ENCODE measurements at regions not wholly inside any gene's neighbourhood (a gene's known extent, or its start where the extent isn't known, plus 50 kb on each side); places are given as distances from the start of the nearest gene placed in this dataset.

GRCh38 chr12:127300075-127300474 lies 966.9 kb upstream of the TMEM132C start:
- no TSS peak for BruUV-seq (replicated peaks)
- Mint-ChIP-seq H3K9me3 (ENCODE audit: unreplicated experiment) (peaks cover 9% of the 10 kb centered on the region), H3K27ac (ENCODE audit: low read depth, unreplicated experiment) (no peak overlapping the region), H3K36me3 (ENCODE audit: insufficient read depth, unreplicated experiment) (no peaks in the 10 kb centered on the region), H3K27me3 (ENCODE audit: insufficient read depth, unreplicated experiment) (no peaks in the 10 kb centered on the region), H3K4me1 (ENCODE audit: insufficient read depth, unreplicated experiment) (no peaks in the 10 kb centered on the region), H3K4me3 (ENCODE audit: unreplicated experiment) (no peak overlapping the region)
- intact Hi-C loops (cut with micrococcal nuclease): no loop called here
- POLR2A ChIA-PET: interaction anchor here (0.6 kb wide), 1 partner anchor 1471 kb away, joined by 3 read pairs; no protein-coding TSS in a partner anchor
- DNase-seq (ENCODE audit: unreplicated experiment): no peak
- TF ChIP-seq CTCF (IDR thresholded peaks at IDR 0.05; ENCODE audit: unreplicated experiment): no peak
- CTCF ChIA-PET: interaction anchor here (1.2 to 1.6 kb wide), 2 partner anchors 81 to 192 kb away, joined by 3 to 4 read pairs; no protein-coding TSS in a partner anchor

- no TSS peak for BruUV-seq (replicated peaks)
- no peak overlapping the region for H3K4me3 Mint-ChIP-seq (ENCODE audit: unreplicated experiment)
These were observed 966.2 kb upstream of the TMEM132C start for GRCh38 chr12:127300753-127301152.

GRCh38 chr12:127301876-127302275 lies 965.1 kb upstream of the TMEM132C start:
- no peaks in the 10 kb centered on the region for H3K27me3 Mint-ChIP-seq (ENCODE audit: insufficient read depth, unreplicated experiment)
- H3K9me3 Mint-ChIP-seq (ENCODE audit: unreplicated experiment): peaks cover 9% of the 10 kb centered on the region
- no peak for DNase-seq (ENCODE audit: unreplicated experiment)
- H3K4me3 Mint-ChIP-seq (ENCODE audit: unreplicated experiment): no peak overlapping the region
- TF ChIP-seq CTCF (IDR thresholded peaks at IDR 0.05; ENCODE audit: unreplicated experiment): no peak
- CTCF ChIA-PET: interaction anchor here (1.0 to 1.6 kb wide), 3 partner anchors 9 to 193 kb away, joined by 3 to 5 read pairs (median 4); no protein-coding TSS in a partner anchor
- POLR2A ChIA-PET: no interaction called here
- no peak overlapping the region for H3K27ac Mint-ChIP-seq (ENCODE audit: low read depth, unreplicated experiment)
- BruUV-seq (replicated peaks): no TSS peak
- H3K36me3 Mint-ChIP-seq (ENCODE audit: insufficient read depth, unreplicated experiment): no peaks in the 10 kb centered on the region
- peaks cover 4% of the 10 kb centered on the region for H3K4me1 Mint-ChIP-seq (ENCODE audit: insufficient read depth, unreplicated experiment)
- intact Hi-C loops (cut with micrococcal nuclease): no loop called here

More at GRCh38 chr12:127300753-127301152, 966.2 kb upstream of the TMEM132C start:
- intact Hi-C loops (cut with micrococcal nuclease): no loop called here
- Mint-ChIP-seq H3K4me1 (ENCODE audit: insufficient read depth, unreplicated experiment) (no peaks in the 10 kb centered on the region), H3K27me3 (ENCODE audit: insufficient read depth, unreplicated experiment) (no peaks in the 10 kb centered on the region), H3K9me3 (ENCODE audit: unreplicated experiment) (peaks cover 9% of the 10 kb centered on the region), H3K27ac (ENCODE audit: low read depth, unreplicated experiment) (peak overlapping the region; percentile 55), H3K36me3 (ENCODE audit: insufficient read depth, unreplicated experiment) (no peaks in the 10 kb centered on the region)
- no peak for TF ChIP-seq CTCF (IDR thresholded peaks at IDR 0.05; ENCODE audit: unreplicated experiment)
- no peak for DNase-seq (ENCODE audit: unreplicated experiment)
- CTCF ChIA-PET: interaction anchor here (1.2 to 1.6 kb wide), 2 partner anchors 81 to 193 kb away, joined by 3 to 4 read pairs; no protein-coding TSS in a partner anchor
- POLR2A ChIA-PET: no interaction called here

- Mint-ChIP-seq H3K36me3 (ENCODE audit: insufficient read depth, unreplicated experiment) (no peaks in the 10 kb centered on the region), H3K9me3 (ENCODE audit: unreplicated experiment) (no peaks in the 10 kb centered on the region), H3K4me3 (ENCODE audit: unreplicated experiment) (no peak overlapping the region), H3K27ac (ENCODE audit: low read depth, unreplicated experiment) (no peak overlapping the region), H3K27me3 (ENCODE audit: insufficient read depth, unreplicated experiment) (no peaks in the 10 kb centered on the region), H3K4me1 (ENCODE audit: insufficient read depth, unreplicated experiment) (peaks cover 10% of the 10 kb centered on the region)
- CTCF ChIA-PET: interaction anchor here (0.6 to 1.6 kb wide), 5 partner anchors 11 to 374 kb away, joined by 3 to 9 read pairs (median 3); no protein-coding TSS in a partner anchor
- POLR2A ChIA-PET: no interaction called here
- intact Hi-C loops (cut with micrococcal nuclease): no loop called here
- DNase-seq (ENCODE audit: unreplicated experiment): no peak
- no peak for TF ChIP-seq CTCF (IDR thresholded peaks at IDR 0.05; ENCODE audit: unreplicated experiment)
- no TSS peak for BruUV-seq (replicated peaks)
These were observed 961.9 kb upstream of the TMEM132C start for GRCh38 chr12:127304751-127305725.
